ENCODE measurements at regions not wholly inside any gene's neighbourhood (a gene's known extent, or its start where the extent isn't known, plus 50 kb on each side); places are given as distances from the start of the nearest gene placed in this dataset.

DNA sequence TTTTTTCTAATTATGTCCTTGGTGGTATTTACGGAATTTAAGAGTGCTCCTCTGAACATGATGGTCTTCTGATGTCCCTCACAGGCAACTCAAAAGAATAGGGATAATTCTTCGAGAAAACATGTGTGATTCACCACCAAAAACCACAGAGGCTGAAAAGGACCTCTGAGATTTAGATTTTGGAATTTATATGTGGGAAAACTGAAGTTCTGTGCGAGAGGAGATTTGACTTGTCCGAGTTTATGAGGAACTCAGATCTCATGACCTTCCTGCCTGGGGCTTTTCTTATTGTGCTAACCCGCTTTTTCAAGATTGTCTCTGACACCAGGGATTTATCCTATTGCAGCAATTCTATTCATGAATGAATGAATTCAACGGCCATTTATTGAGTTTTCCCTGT is 142.4 kb downstream of the FAM43A start (continued):
- TF ChIP-seq, protein P1, sequence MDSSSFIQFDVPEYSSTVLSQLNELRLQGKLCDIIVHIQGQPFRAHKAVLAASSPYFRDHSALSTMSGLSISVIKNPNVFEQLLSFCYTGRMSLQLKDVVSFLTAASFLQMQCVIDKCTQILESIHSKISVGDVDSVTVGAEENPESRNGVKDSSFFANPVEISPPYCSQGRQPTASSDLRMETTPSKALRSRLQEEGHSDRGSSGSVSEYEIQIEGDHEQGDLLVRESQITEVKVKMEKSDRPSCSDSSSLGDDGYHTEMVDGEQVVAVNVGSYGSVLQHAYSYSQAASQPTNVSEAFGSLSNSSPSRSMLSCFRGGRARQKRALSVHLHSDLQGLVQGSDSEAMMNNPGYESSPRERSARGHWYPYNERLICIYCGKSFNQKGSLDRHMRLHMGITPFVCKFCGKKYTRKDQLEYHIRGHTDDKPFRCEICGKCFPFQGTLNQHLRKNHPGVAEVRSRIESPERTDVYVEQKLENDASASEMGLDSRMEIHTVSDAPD (CRISPR knock-in tag; IDR thresholded peaks at IDR 0.05), result no peak
- TF ChIP-seq, protein P2, sequence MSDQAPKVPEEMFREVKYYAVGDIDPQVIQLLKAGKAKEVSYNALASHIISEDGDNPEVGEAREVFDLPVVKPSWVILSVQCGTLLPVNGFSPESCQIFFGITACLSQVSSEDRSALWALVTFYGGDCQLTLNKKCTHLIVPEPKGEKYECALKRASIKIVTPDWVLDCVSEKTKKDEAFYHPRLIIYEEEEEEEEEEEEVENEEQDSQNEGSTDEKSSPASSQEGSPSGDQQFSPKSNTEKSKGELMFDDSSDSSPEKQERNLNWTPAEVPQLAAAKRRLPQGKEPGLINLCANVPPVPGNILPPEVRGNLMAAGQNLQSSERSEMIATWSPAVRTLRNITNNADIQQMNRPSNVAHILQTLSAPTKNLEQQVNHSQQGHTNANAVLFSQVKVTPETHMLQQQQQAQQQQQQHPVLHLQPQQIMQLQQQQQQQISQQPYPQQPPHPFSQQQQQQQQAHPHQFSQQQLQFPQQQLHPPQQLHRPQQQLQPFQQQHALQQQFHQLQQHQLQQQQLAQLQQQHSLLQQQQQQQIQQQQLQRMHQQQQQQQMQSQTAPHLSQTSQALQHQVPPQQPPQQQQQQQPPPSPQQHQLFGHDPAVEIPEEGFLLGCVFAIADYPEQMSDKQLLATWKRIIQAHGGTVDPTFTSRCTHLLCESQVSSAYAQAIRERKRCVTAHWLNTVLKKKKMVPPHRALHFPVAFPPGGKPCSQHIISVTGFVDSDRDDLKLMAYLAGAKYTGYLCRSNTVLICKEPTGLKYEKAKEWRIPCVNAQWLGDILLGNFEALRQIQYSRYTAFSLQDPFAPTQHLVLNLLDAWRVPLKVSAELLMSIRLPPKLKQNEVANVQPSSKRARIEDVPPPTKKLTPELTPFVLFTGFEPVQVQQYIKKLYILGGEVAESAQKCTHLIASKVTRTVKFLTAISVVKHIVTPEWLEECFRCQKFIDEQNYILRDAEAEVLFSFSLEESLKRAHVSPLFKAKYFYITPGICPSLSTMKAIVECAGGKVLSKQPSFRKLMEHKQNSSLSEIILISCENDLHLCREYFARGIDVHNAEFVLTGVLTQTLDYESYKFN (CRISPR knock-in tag; conservative IDR thresholded peaks at IDR 0.05), result no peak
- TF ChIP-seq NKX3-1 (CRISPR knock-in tag; IDR thresholded peaks at IDR 0.05), result no peak
- no peak for TF ChIP-seq NBN (conservative IDR thresholded peaks at IDR 0.05)
- TF ChIP-seq DPF2 (CRISPR knock-in tag; IDR thresholded peaks at IDR 0.05; ENCODE audit: borderline replicate concordance, low read depth), result no peak
- TF ChIP-seq, protein P3, sequence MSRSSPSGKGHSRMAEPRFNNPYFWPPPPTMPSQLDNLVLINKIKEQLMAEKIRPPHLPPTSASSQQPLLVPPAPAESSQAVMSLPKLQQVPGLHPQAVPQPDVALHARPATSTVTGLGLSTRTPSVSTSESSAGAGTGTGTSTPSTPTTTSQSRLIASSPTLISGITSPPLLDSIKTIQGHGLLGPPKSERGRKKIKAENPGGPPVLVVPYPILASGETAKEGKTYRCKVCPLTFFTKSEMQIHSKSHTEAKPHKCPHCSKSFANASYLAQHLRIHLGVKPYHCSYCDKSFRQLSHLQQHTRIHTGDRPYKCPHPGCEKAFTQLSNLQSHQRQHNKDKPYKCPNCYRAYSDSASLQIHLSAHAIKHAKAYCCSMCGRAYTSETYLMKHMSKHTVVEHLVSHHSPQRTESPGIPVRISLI (CRISPR knock-in tag; IDR thresholded peaks at IDR 0.05; ENCODE audit: borderline replicate concordance), result no peak
- TF ChIP-seq CBX2 (IDR thresholded peaks at IDR 0.05; ENCODE audit: low read depth, low read length), result no peak
- TF ChIP-seq CBX2 (CRISPR knock-in tag; IDR thresholded peaks at IDR 0.05; ENCODE audit: low read depth), result no peak
- TF ChIP-seq, protein P4, sequence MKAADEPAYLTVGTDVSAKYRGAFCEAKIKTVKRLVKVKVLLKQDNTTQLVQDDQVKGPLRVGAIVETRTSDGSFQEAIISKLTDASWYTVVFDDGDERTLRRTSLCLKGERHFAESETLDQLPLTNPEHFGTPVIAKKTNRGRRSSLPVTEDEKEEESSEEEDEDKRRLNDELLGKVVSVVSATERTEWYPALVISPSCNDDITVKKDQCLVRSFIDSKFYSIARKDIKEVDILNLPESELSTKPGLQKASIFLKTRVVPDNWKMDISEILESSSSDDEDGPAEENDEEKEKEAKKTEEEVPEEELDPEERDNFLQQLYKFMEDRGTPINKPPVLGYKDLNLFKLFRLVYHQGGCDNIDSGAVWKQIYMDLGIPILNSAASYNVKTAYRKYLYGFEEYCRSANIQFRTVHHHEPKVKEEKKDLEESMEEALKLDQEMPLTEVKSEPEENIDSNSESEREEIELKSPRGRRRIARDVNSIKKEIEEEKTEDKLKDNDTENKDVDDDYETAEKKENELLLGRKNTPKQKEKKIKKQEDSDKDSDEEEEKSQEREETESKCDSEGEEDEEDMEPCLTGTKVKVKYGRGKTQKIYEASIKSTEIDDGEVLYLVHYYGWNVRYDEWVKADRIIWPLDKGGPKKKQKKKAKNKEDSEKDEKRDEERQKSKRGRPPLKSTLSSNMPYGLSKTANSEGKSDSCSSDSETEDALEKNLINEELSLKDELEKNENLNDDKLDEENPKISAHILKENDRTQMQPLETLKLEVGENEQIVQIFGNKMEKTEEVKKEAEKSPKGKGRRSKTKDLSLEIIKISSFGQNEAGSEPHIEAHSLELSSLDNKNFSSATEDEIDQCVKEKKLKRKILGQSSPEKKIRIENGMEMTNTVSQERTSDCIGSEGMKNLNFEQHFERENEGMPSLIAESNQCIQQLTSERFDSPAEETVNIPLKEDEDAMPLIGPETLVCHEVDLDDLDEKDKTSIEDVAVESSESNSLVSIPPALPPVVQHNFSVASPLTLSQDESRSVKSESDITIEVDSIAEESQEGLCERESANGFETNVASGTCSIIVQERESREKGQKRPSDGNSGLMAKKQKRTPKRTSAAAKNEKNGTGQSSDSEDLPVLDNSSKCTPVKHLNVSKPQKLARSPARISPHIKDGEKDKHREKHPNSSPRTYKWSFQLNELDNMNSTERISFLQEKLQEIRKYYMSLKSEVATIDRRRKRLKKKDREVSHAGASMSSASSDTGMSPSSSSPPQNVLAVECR (CRISPR knock-in tag; IDR thresholded peaks at IDR 0.05; ENCODE audit: borderline replicate concordance), result no peak
- TF ChIP-seq ADNP (CRISPR knock-in tag; IDR thresholded peaks at IDR 0.05), result no peak
- no peak for TF ChIP-seq ATM (IDR thresholded peaks at IDR 0.05; ENCODE audit: borderline replicate concordance)
- no peak for TF ChIP-seq JUNB (CRISPR knock-in tag; IDR thresholded peaks at IDR 0.05; ENCODE audit: borderline replicate concordance)
- no peak for TF ChIP-seq TAF15 (IDR thresholded peaks at IDR 0.05; ENCODE audit: low read depth, low read length, poor library complexity, severe bottlenecking)
- no peak for TF ChIP-seq MTA1 (CRISPR knock-in tag; IDR thresholded peaks at IDR 0.05; ENCODE audit: borderline replicate concordance)
